Neural cell (in vitro differentiated cells): ENCODE measurements at regions not wholly inside any gene's neighbourhood (a gene's known extent, or its start where the extent isn't known, plus 50 kb on each side); places are given as distances from the start of the nearest gene placed in this dataset.

Experiments
- H2AFZ ChIP-seq: fragments of 200-600, 300-800 bp; sonication (generic), shearing (Covaris generic); 2 replicates; pipeline ENCODE4 v1.6.0; 2014; ENCODE audit warnings: low read depth, mild to moderate bottlenecking, antibody characterized with exemption, low read length, moderate library complexity
- H3F3A ChIP-seq: fragments of 200-600 bp; shearing (Covaris generic); 2 replicates; pipeline ENCODE4 v1.6.1; 2016; ENCODE audit warnings: mild to moderate bottlenecking, moderate library complexity, mixed read lengths, antibody characterized with exemption, low read length; ENCODE audit not compliant: insufficient read depth, poor library complexity, severe bottlenecking
- H3K27ac ChIP-seq: fragments of 200-600, 300-800 bp; sonication (generic), shearing (Covaris generic); 2 replicates; pipeline ENCODE4 v1.5.1; 2014; ENCODE audit warnings: mild to moderate bottlenecking, low read length, moderate library complexity
- H3K27me3 ChIP-seq: fragments of 300-800, 200-600 bp; sonication (generic), shearing (Covaris generic); 2 replicates; pipeline ENCODE4 v1.6.0; 2014; ENCODE audit warnings: mild to moderate bottlenecking, low read depth, low read length, moderate library complexity; ENCODE audit not compliant: insufficient read depth
- H3K36me3 ChIP-seq: fragments of 300-800, 200-600 bp; sonication (generic), shearing (Covaris generic); 2 replicates; pipeline ENCODE4 v1.5.1; 2014; ENCODE audit warnings: mild to moderate bottlenecking, antibody characterized with exemption, low read length, moderate library complexity; ENCODE audit not compliant: insufficient read depth
- H3K4me2 ChIP-seq: fragments of 300-800, 200-600 bp; sonication (generic), shearing (Covaris generic); 2 replicates; pipeline ENCODE4 v1.6.0; 2014; ENCODE audit warnings: mild to moderate bottlenecking, low read length
- H3K4me3 ChIP-seq: fragments of 300-800, 200-600 bp; sonication (generic), shearing (Covaris generic); 2 replicates; pipeline ENCODE4 v1.5.1; 2014; ENCODE audit warnings: mild to moderate bottlenecking, low read length, moderate library complexity
- H3K79me2 ChIP-seq: fragments of 200-600 bp; shearing (Covaris generic); replicated peaks from 2 replicates; pipeline ENCODE4 v1.6.0; 2014; ENCODE audit warnings: mild to moderate bottlenecking, low read length, moderate library complexity; ENCODE audit not compliant: insufficient read depth
- H3K9ac ChIP-seq: fragments of 300-800, 200-600 bp; sonication (generic), shearing (Covaris generic); 2 replicates; pipeline ENCODE4 v1.6.1; 2016; ENCODE audit warnings: mild to moderate bottlenecking, low read length, mixed read lengths
- H3K9me2 ChIP-seq: fragments of 200-600 bp; shearing (Covaris generic); 2 replicates; pipeline ENCODE4 v1.6.1; 2016; ENCODE audit warnings: mild to moderate bottlenecking, low read length, mixed read lengths; ENCODE audit not compliant: insufficient read depth
- H3K9me3 ChIP-seq: fragments of 200-600, 300-800 bp; sonication (generic), shearing (Covaris generic); 2 replicates; pipeline ENCODE4 v1.6.1; 2016; ENCODE audit warnings: mild to moderate bottlenecking, mixed run types, low read length, moderate library complexity, mixed read lengths
- H4K20me1 ChIP-seq: fragments of 200-600 bp; shearing (Covaris generic); 2 replicates; pipeline ENCODE4 v1.6.1; 2016; ENCODE audit warnings: mild to moderate bottlenecking, mixed run types; ENCODE audit not compliant: insufficient read depth
- CTCF ChIP-seq: fragments of 450-650 bp; IDR thresholded peaks from 2 replicates; pipeline ENCODE4 v1.5.1; 2014; ENCODE audit warnings: antibody characterized with exemption, mild to moderate bottlenecking, moderate library complexity; ENCODE audit not compliant: poor library complexity, severe bottlenecking
- EZH2 ChIP-seq: fragments of 200-600, 300-800 bp; shearing (Covaris generic), sonication (generic); IDR thresholded peaks from 2 replicates; pipeline ENCODE4 v1.6.1; 2014; ENCODE audit warnings: antibody characterized with exemption, low read length, borderline replicate concordance, mild to moderate bottlenecking; ENCODE audit not compliant: insufficient read depth, poor library complexity, severe bottlenecking
- MXI1 ChIP-seq: fragments of 450-650 bp; conservative IDR thresholded peaks from 2 replicates; pipeline ENCODE4 v1.6.1; 2014; ENCODE audit warnings: antibody characterized with exemption, mild to moderate bottlenecking; ENCODE audit not compliant: poor library complexity, severe bottlenecking
- POLR2AphosphoS5 ChIP-seq: IDR thresholded peaks from 2 replicates; pipeline ENCODE4 v1.6.1; 2012
- RAD21 ChIP-seq: fragments of 450-650 bp; conservative IDR thresholded peaks from 2 replicates; pipeline ENCODE4 v1.6.1; 2014; ENCODE audit warnings: antibody characterized with exemption, mild to moderate bottlenecking, moderate library complexity
- REST ChIP-seq: IDR thresholded peaks from 2 replicates; pipeline ENCODE4 v1.6.1; 2012; ENCODE audit warnings: borderline replicate concordance
- SMC3 ChIP-seq: fragments of 450-650 bp; conservative IDR thresholded peaks from 2 replicates; pipeline ENCODE4 v1.6.1; 2014; ENCODE audit warnings: antibody characterized with exemption, mild to moderate bottlenecking, moderate library complexity; ENCODE audit not compliant: poor library complexity

GRCh38 chr10:11677480-11677879, 64.7 kb upstream of the ECHDC3 start:
- no peaks in the 10 kb centered on the region for H3K9me3 ChIP-seq
- H3K9me2 ChIP-seq = no peaks in the 10 kb centered on the region
- no peak for TF ChIP-seq EZH2
- no peak for TF ChIP-seq RAD21
- no peak for TF ChIP-seq REST
- TF ChIP-seq MXI1 = no peak
- no peak for TF ChIP-seq SMC3
- TF ChIP-seq POLR2AphosphoS5 = no peak
- H3K9ac ChIP-seq = no peak overlapping the region
- no peak overlapping the region for H3K4me2 ChIP-seq
- H3K4me3 ChIP-seq = no peak overlapping the region
- no peaks in the 10 kb centered on the region for H3K79me2 ChIP-seq
- H3F3A ChIP-seq = no peaks in the 10 kb centered on the region
- no peaks in the 10 kb centered on the region for H4K20me1 ChIP-seq
- no peak overlapping the region for H2AFZ ChIP-seq
- H3K36me3 ChIP-seq = no peaks in the 10 kb centered on the region
- no peak overlapping the region for H3K27ac ChIP-seq
- no peaks in the 10 kb centered on the region for H3K27me3 ChIP-seq

GRCh38 chr10:11673346-11674280, 62.2 kb upstream of the USP6NL start:
- Histone ChIP-seq H3K27me3 (no peaks in the 10 kb centered on the region), H3K9ac (no peak overlapping the region), H3K4me3 (no peak overlapping the region), H3K27ac (peak overlapping the region; percentile 52), H2AFZ (no peak overlapping the region), H3K79me2 (no peaks in the 10 kb centered on the region), H3K9me2 (no peaks in the 10 kb centered on the region), H4K20me1 (no peaks in the 10 kb centered on the region), H3K9me3 (no peaks in the 10 kb centered on the region), H3F3A (no peaks in the 10 kb centered on the region), H3K4me2 (no peak overlapping the region), H3K36me3 (no peaks in the 10 kb centered on the region)
- no peak for TF ChIP-seq POLR2AphosphoS5
- no peak for TF ChIP-seq REST
- TF ChIP-seq CTCF = no peak
